ENCODE measurements at regions not wholly inside any gene's neighbourhood (a gene's known extent, or its start where the extent isn't known, plus 50 kb on each side); places are given as distances from the start of the nearest gene placed in this dataset.

DNA sequence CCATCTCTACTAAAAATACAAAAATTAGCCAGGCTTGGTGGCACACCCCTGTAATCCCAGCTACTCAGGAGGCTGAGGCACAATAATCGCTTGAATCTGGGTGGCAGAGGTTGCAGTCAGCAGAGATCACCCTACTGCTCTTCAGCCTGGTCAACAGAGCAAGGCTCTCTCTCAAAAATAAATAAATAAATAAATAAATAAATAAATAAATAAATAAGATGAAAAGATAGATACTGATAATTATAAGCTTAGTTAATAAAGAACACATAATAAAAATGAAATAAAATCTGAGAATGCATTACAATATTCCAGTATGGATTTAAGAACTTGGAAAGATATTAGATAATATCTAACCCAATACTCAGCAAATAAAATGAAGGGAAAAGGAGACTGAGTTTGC lies 235.9 kb upstream of the DAB1 start:
- no peak overlapping the region for H3K4me2 ChIP-seq (ENCODE audit: extremely low read depth, insufficient read depth, low read length)
- H2AFZ ChIP-seq (ENCODE audit: low read length) = no peak overlapping the region
- no peak overlapping the region for H3K27ac ChIP-seq (ENCODE audit: insufficient read depth, low read length)
- H3K9me3 ChIP-seq (ENCODE audit: control insufficient read depth, insufficient read depth, low read depth, low read length) = no peaks in the 10 kb centered on the region
- no peaks in the 10 kb centered on the region for H4K20me1 ChIP-seq (ENCODE audit: control insufficient read depth, extremely low read depth, insufficient read depth, low read length)
- H3K4me1 ChIP-seq (ENCODE audit: control insufficient read depth, extremely low read depth, insufficient read depth, low read length) = no peaks in the 10 kb centered on the region
- no peak for DNase-seq (ENCODE audit: low read depth in 2 of 2)
- no peaks in the 10 kb centered on the region for H3K36me3 ChIP-seq (ENCODE audit: control insufficient read depth, insufficient read depth, low read length)
- H3K27me3 ChIP-seq (ENCODE audit: control insufficient read depth, insufficient read depth, low read length) = no peaks in the 10 kb centered on the region
- no peaks in the 10 kb centered on the region for H3K79me2 ChIP-seq (ENCODE audit: control insufficient read depth, insufficient read depth, low read length)
- H3K9ac ChIP-seq (ENCODE audit: insufficient read depth, low read length) = no peak overlapping the region
- H3K4me3 ChIP-seq (replicated peaks in 1 of 4; ENCODE audit: control extremely low read depth in 1 of 4, insufficient read depth in 1 of 4, low read depth in 3 of 4, low read length in 4 of 4) = no peak overlapping the region
- TF ChIP-seq EZH2 (IDR thresholded peaks at IDR 0.05; ENCODE audit: low read length, missing control alignments) = no peak
- TF ChIP-seq, protein P1, sequence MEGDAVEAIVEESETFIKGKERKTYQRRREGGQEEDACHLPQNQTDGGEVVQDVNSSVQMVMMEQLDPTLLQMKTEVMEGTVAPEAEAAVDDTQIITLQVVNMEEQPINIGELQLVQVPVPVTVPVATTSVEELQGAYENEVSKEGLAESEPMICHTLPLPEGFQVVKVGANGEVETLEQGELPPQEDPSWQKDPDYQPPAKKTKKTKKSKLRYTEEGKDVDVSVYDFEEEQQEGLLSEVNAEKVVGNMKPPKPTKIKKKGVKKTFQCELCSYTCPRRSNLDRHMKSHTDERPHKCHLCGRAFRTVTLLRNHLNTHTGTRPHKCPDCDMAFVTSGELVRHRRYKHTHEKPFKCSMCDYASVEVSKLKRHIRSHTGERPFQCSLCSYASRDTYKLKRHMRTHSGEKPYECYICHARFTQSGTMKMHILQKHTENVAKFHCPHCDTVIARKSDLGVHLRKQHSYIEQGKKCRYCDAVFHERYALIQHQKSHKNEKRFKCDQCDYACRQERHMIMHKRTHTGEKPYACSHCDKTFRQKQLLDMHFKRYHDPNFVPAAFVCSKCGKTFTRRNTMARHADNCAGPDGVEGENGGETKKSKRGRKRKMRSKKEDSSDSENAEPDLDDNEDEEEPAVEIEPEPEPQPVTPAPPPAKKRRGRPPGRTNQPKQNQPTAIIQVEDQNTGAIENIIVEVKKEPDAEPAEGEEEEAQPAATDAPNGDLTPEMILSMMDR (conservative IDR thresholded peaks at IDR 0.05 in 1 of 2, IDR thresholded peaks at IDR 0.05 in 1 of 2; ENCODE audit: low read depth in 1 of 2, low read length in 2 of 2) = no peak

DNA sequence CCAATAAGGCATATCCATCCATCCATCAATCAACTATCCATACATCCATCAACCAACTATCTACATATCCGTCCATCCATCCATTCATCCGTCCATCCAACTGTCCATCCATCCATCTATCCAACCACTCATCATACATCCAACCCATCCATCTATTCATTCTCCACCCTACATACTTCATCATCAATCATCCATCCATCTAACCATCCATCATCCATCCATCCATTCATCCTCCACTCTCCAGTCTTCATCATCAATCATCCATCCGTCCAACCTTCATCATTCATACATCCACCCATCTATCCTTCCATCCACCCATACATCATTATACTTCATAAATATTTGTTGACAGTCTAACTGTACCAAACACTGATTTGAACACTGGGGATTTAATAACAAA lies 231.3 kb upstream of the DAB1 start:
- Histone ChIP-seq H3K79me2 (ENCODE audit: control insufficient read depth, insufficient read depth, low read length) (no peaks in the 10 kb centered on the region), H4K20me1 (ENCODE audit: control insufficient read depth, extremely low read depth, insufficient read depth, low read length) (no peaks in the 10 kb centered on the region), H3K4me1 (ENCODE audit: control insufficient read depth, extremely low read depth, insufficient read depth, low read length) (no peaks in the 10 kb centered on the region), H3K4me3 (replicated peaks in 1 of 4; ENCODE audit: control extremely low read depth in 1 of 4, insufficient read depth in 1 of 4, low read depth in 3 of 4, low read length in 4 of 4) (no peak overlapping the region), H3K9ac (ENCODE audit: insufficient read depth, low read length) (no peak overlapping the region), H2AFZ (ENCODE audit: low read length) (no peak overlapping the region), H3K4me2 (ENCODE audit: extremely low read depth, insufficient read depth, low read length) (no peak overlapping the region), H3K9me3 (ENCODE audit: control insufficient read depth, insufficient read depth, low read depth, low read length) (no peaks in the 10 kb centered on the region), H3K36me3 (ENCODE audit: control insufficient read depth, insufficient read depth, low read length) (no peaks in the 10 kb centered on the region), H3K27me3 (ENCODE audit: control insufficient read depth, insufficient read depth, low read length) (no peaks in the 10 kb centered on the region), H3K27ac (ENCODE audit: insufficient read depth, low read length) (no peak overlapping the region)
- no peak for TF ChIP-seq EZH2 (IDR thresholded peaks at IDR 0.05; ENCODE audit: low read length, missing control alignments)
- TF ChIP-seq, protein P1 (conservative IDR thresholded peaks at IDR 0.05 in 1 of 2, IDR thresholded peaks at IDR 0.05 in 1 of 2; ENCODE audit: low read depth in 1 of 2, low read length in 2 of 2) = no peak
- DNase-seq (ENCODE audit: low read depth in 2 of 2) = no peak

DNA sequence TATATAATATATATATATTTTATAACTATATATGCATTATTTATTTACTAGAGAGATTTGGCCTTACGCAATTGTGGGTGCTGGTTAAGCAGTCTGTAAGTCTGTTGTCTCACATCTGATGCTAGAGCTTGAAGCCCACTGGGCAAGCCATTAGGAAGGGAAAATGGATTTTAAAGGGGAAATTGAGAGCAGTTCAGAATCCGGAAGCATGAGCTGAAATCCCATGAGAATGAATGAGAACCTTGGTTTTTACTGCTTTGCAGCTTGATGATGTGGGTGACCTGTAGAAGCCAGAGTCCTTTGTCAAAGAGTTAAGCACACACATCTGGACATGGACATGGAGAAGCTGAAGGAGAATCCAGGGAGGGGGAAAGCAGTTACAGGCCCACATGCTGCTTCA lies 220.8 kb upstream of the DAB1 start:
- H3K4me2 ChIP-seq (ENCODE audit: extremely low read depth, insufficient read depth, low read length) = no peak overlapping the region
- no peak for DNase-seq (ENCODE audit: low read depth in 2 of 2)

More for the DNA sequence above, 220.8 kb upstream of the DAB1 start:
- Histone ChIP-seq H3K36me3 (ENCODE audit: control insufficient read depth, insufficient read depth, low read length) (no peaks in the 10 kb centered on the region), H2AFZ (ENCODE audit: low read length) (no peak overlapping the region), H3K4me1 (ENCODE audit: control insufficient read depth, extremely low read depth, insufficient read depth, low read length) (no peaks in the 10 kb centered on the region), H3K27me3 (ENCODE audit: control insufficient read depth, insufficient read depth, low read length) (no peaks in the 10 kb centered on the region), H3K9ac (ENCODE audit: insufficient read depth, low read length) (no peak overlapping the region), H4K20me1 (ENCODE audit: control insufficient read depth, extremely low read depth, insufficient read depth, low read length) (no peaks in the 10 kb centered on the region), H3K79me2 (ENCODE audit: control insufficient read depth, insufficient read depth, low read length) (no peaks in the 10 kb centered on the region), H3K4me3 (replicated peaks in 1 of 4; ENCODE audit: control extremely low read depth in 1 of 4, insufficient read depth in 1 of 4, low read depth in 3 of 4, low read length in 4 of 4) (no peak overlapping the region), H3K27ac (ENCODE audit: insufficient read depth, low read length) (no peak overlapping the region), H3K9me3 (ENCODE audit: control insufficient read depth, insufficient read depth, low read depth, low read length) (no peaks in the 10 kb centered on the region)
- TF ChIP-seq, protein P1 (conservative IDR thresholded peaks at IDR 0.05 in 1 of 2, IDR thresholded peaks at IDR 0.05 in 1 of 2; ENCODE audit: low read depth in 1 of 2, low read length in 2 of 2) = no peak
- no peak for TF ChIP-seq EZH2 (IDR thresholded peaks at IDR 0.05; ENCODE audit: low read length, missing control alignments)
